IPS DF 19.7 (cell line): ENCODE measurements at regions not wholly inside any gene's neighbourhood (a gene's known extent, or its start where the extent isn't known, plus 50 kb on each side); places are given as distances from the start of the nearest gene placed in this dataset.

Experiments
- DNase-seq: peaks from one replicate; pipeline ENCODE4 v3.0.0-alpha.2; 2013; ENCODE audit warnings: low read depth, low spot score

GRCh38 chr1:67948151-67949080 lies 102.0 kb downstream of the DIRAS3 start:
- DNase-seq, result no peak

GRCh38 chr1:67947114-67947513 lies 103.3 kb downstream of the DIRAS3 start:
- DNase-seq, result no peak

- DNase-seq, result no peak
Measured at GRCh38 chr1:67945733-67946374, 104.6 kb downstream of the DIRAS3 start.

GRCh38 chr1:67942274-67942673 lies 108.2 kb downstream of the DIRAS3 start:
- DNase-seq, result no peak

GRCh38 chr1:67941746-67942145 lies 108.5 kb upstream of the GNG12 start:
- no peak for DNase-seq

- no peak for DNase-seq
Measured at GRCh38 chr1:67941155-67941554, 107.9 kb upstream of the GNG12 start.

- DNase-seq, result no peak
Measured at GRCh38 chr1:67939942-67940341, 106.7 kb upstream of the GNG12 start.

GRCh38 chr1:67939186-67939743 lies 106.0 kb upstream of the GNG12 start:
- DNase-seq, result no peak

- DNase-seq, result no peak
Measured at GRCh38 chr1:67937651-67938050, 104.4 kb upstream of the GNG12 start.

- DNase-seq, result no peak
Measured at GRCh38 chr1:67937010-67937409, 103.7 kb upstream of the GNG12 start.

- no peak for DNase-seq
Measured at GRCh38 chr1:67935560-67935959, 102.3 kb upstream of the GNG12 start.

- DNase-seq, result no peak
Measured at GRCh38 chr1:67931198-67931597, 97.9 kb upstream of the GNG12 start.

- no peak for DNase-seq
Measured at GRCh38 chr1:67923074-67923473, 89.8 kb upstream of the GNG12 start.

- DNase-seq, result no peak
Measured at GRCh38 chr1:67921725-67922489, 88.6 kb upstream of the GNG12 start.

GRCh38 chr1:67919274-67920072 lies 86.2 kb upstream of the GNG12 start:
- no peak for DNase-seq

GRCh38 chr1:67918067-67918466 lies 84.8 kb upstream of the GNG12 start:
- DNase-seq, result no peak

- no peak for DNase-seq
Measured at GRCh38 chr1:67917006-67917405, 83.7 kb upstream of the GNG12 start.

GRCh38 chr1:67916140-67916886 lies 83.0 kb upstream of the GNG12 start:
- DNase-seq, result no peak

GRCh38 chr1:67909776-67910175 lies 76.5 kb upstream of the GNG12 start:
- no peak for DNase-seq

- no peak for DNase-seq
Measured at GRCh38 chr1:67908250-67908936, 75.1 kb upstream of the GNG12 start.
